Sigmoid colon (tissue), 4 donors: ENCODE measurements at regions not wholly inside any gene's neighbourhood (a gene's known extent, or its start where the extent isn't known, plus 50 kb on each side); places are given as distances from the start of the nearest gene placed in this dataset.

Experiments
- POLR2A ChIP-seq, 2 donors: fragments of 450-650 bp; IDR thresholded peaks; one replicate each; pipeline ENCODE4 v1.6.1; 2016; ENCODE audit warnings: antibody characterized with exemption in 2 of 2, mild to moderate bottlenecking in 2 of 2, moderate library complexity in 2 of 2
- POLR2AphosphoS5 ChIP-seq, 4 donors: sonication (generic); formaldehyde crosslinking; IDR thresholded peaks; one replicate each; pipeline ENCODE4 v1.6.1; 2017; ENCODE audit warnings: antibody characterized with exemption in 4 of 4
- TF ChIP-seq, protein P1 (sequence below), 4 experiments: fragments of 450-650 bp in 3 of 4; fragments of 200-600 bp in 1 of 4; IDR thresholded peaks; one replicate each; pipeline ENCODE4 v1.5.1; 2016 to 2019; ENCODE audit warnings: antibody characterized with exemption in 4 of 4, mild to moderate bottlenecking in 3 of 4, moderate library complexity in 2 of 4

DNA sequence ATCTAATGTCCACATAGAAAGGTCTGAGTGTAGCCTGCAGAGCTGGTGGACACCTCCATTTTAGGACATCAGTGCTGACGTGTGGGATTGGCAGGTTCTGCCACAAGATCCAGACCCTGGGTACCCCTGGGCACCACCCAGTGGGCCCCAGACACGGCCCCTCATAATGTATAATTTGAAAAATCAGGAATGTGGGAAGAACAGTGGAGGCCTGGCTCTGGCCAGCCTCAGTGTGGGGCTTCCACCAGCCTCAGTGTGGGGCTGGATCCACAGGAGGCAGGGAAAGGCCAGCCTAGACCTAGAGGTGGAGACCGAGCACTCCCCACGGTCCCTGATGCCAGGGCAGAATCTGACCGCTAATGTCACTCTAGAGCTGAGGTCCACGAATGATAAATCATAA is 150.7 kb upstream of the SOX1 start:
- TF ChIP-seq, protein P1, sequence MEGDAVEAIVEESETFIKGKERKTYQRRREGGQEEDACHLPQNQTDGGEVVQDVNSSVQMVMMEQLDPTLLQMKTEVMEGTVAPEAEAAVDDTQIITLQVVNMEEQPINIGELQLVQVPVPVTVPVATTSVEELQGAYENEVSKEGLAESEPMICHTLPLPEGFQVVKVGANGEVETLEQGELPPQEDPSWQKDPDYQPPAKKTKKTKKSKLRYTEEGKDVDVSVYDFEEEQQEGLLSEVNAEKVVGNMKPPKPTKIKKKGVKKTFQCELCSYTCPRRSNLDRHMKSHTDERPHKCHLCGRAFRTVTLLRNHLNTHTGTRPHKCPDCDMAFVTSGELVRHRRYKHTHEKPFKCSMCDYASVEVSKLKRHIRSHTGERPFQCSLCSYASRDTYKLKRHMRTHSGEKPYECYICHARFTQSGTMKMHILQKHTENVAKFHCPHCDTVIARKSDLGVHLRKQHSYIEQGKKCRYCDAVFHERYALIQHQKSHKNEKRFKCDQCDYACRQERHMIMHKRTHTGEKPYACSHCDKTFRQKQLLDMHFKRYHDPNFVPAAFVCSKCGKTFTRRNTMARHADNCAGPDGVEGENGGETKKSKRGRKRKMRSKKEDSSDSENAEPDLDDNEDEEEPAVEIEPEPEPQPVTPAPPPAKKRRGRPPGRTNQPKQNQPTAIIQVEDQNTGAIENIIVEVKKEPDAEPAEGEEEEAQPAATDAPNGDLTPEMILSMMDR (IDR thresholded peaks at IDR 0.05) = no peak
- TF ChIP-seq POLR2AphosphoS5 (IDR thresholded peaks at IDR 0.05) (no peak), POLR2A (IDR thresholded peaks at IDR 0.05) (no peak)
